SHP77 treated with DMSO at 0.1 percent for 48 hours (cell line): ENCODE measurements at regions not wholly inside any gene's neighbourhood (a gene's known extent, or its start where the extent isn't known, plus 50 kb on each side); places are given as distances from the start of the nearest gene placed in this dataset.
"Not testable (repeated sequence)": the region's sequence is repeated elsewhere in the genome, so short reads cannot be mapped to it uniquely, and the experiment has no call there.

ENCODE experiments used
- DNase-seq: peaks from one replicate; lab custom pipeline; 2025; lab: John Stamatoyannopoulos, UW

GRCh38 chr20:5492937-5493336, 117.9 kb downstream of the GPCPD1 start:
- DNase-seq: no peak

GRCh38 chr20:5491455-5491854, 119.4 kb downstream of the GPCPD1 start:
- no peak for DNase-seq

GRCh38 chr20:5489601-5490000, 121.2 kb downstream of the GPCPD1 start:
- DNase-seq: no peak

GRCh38 chr20:5488823-5489222, 122.0 kb downstream of the GPCPD1 start:
- DNase-seq: no peak

- DNase-seq: no peak
Observed at GRCh38 chr20:5486377-5487054, 124.3 kb downstream of the GPCPD1 start.

GRCh38 chr20:5484926-5485325, 125.9 kb downstream of the GPCPD1 start:
- no peak for DNase-seq

GRCh38 chr20:5484346-5484745, 126.5 kb downstream of the GPCPD1 start:
- peak; percentile 20 for DNase-seq

- DNase-seq: peak; percentile 92
Observed at GRCh38 chr20:5482791-5483190, 128.0 kb downstream of the GPCPD1 start.

- no peak for DNase-seq
Observed at GRCh38 chr20:5481872-5482271, 128.9 kb downstream of the GPCPD1 start.

GRCh38 chr20:5480824-5481600, 129.8 kb downstream of the GPCPD1 start:
- DNase-seq: peak; percentile 97

GRCh38 chr20:5474646-5475550, 135.9 kb downstream of the GPCPD1 start:
- DNase-seq: no peak

GRCh38 chr20:5471866-5472265, 138.9 kb downstream of the GPCPD1 start:
- not testable (repeated sequence) for DNase-seq

- DNase-seq: no peak
Observed at GRCh38 chr20:5471368-5471767, 139.4 kb downstream of the GPCPD1 start.

- DNase-seq: peak; percentile 23
Observed at GRCh38 chr20:5470943-5471342, 139.9 kb downstream of the GPCPD1 start.

GRCh38 chr20:5470458-5470857, 140.3 kb downstream of the GPCPD1 start:
- DNase-seq: no peak

- peak; percentile 81 for DNase-seq
Observed at GRCh38 chr20:5469111-5469510, 141.7 kb downstream of the GPCPD1 start.

- no peak for DNase-seq
Observed at GRCh38 chr20:5467086-5467485, 143.7 kb downstream of the GPCPD1 start.

- DNase-seq: no peak
Observed at GRCh38 chr20:5465604-5465927, 145.2 kb downstream of the GPCPD1 start.

GRCh38 chr20:5464901-5465603, 145.8 kb downstream of the GPCPD1 start:
- DNase-seq: no peak

- DNase-seq: peak; percentile 33
Observed at GRCh38 chr20:5463007-5463686, 146.4 kb upstream of the PROKR2 start.

- peak; percentile 24 for DNase-seq
Observed at GRCh38 chr20:5453745-5454144, 137.0 kb upstream of the PROKR2 start.
